Activated T-helper 2 cell treated with anti-CD3 and anti-CD28 coated beads, Interferon-gamma antibody, Interleukin-2, Interleukin-4, amounts not matched to agents 10 μg/mL and 5 μg/mL and 100 μg/mL, durations not matched to agents 14 hours and 24 hours and 36 hours (primary cell): ENCODE measurements at regions not wholly inside any gene's neighbourhood (a gene's known extent, or its start where the extent isn't known, plus 50 kb on each side); places are given as distances from the start of the nearest gene placed in this dataset.

Experiments used
- DNase-seq: peaks from one replicate; pipeline ENCODE4 v3.0.0; 2021; ENCODE audit warnings: low spot score
- H3K27ac Mint-ChIP-seq: one replicate; pipeline ENCODE4 v1.8.0; 2021; ENCODE audit warnings: mixed read lengths
- H3K27me3 Mint-ChIP-seq: one replicate; pipeline ENCODE4 v1.8.0; 2021; ENCODE audit warnings: low read depth, mixed read lengths
- H3K36me3 Mint-ChIP-seq: one replicate; pipeline ENCODE4 v1.8.0; 2021; ENCODE audit warnings: low read depth, mixed read lengths
- H3K4me1 Mint-ChIP-seq: one replicate; pipeline ENCODE4 v1.8.0; 2021; ENCODE audit warnings: low read depth, mixed read lengths
- H3K4me3 Mint-ChIP-seq: one replicate; pipeline ENCODE4 v1.8.0; 2021; ENCODE audit warnings: low read depth, mild to moderate bottlenecking, moderate library complexity, mixed read lengths
- H3K9me3 Mint-ChIP-seq: one replicate; pipeline ENCODE4 v1.8.0; 2021; ENCODE audit warnings: mixed read lengths
- intact Hi-C: fragments of 100-400 bp; cut with micrococcal nuclease; formaldehyde crosslinking; loops from one replicate; pipeline ENCODE4 v1.15.1; 2023

DNA sequence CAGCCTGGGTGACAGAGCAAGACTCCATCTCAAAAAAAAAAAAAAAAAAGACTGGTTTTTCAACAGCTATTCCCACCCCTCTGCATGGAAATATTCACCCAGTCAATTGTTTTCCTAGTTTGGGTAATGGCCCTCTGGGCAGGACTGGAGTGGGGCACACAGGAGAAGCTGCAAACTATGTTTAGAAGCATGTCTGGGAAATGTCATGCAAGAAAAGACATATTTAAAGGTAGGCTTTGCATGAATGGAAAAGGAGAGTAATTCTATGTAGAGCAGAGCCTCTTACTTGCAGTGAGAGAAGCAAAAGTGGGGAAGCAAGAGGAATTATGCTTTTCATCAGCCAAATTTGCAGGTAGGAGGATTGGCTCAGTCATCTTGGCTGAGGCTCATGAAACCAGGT lies 276.5 kb upstream of the PLEKHG7 start:
- Mint-ChIP-seq H3K27ac (no peak overlapping the region), H3K4me1 (peaks cover 11% of the 10 kb centered on the region), H3K27me3 (no peaks in the 10 kb centered on the region), H3K4me3 (no peak overlapping the region), H3K9me3 (no peaks in the 10 kb centered on the region), H3K36me3 (no peaks in the 10 kb centered on the region)
- DNase-seq = no peak
- intact Hi-C loops = no loop called here

DNA sequence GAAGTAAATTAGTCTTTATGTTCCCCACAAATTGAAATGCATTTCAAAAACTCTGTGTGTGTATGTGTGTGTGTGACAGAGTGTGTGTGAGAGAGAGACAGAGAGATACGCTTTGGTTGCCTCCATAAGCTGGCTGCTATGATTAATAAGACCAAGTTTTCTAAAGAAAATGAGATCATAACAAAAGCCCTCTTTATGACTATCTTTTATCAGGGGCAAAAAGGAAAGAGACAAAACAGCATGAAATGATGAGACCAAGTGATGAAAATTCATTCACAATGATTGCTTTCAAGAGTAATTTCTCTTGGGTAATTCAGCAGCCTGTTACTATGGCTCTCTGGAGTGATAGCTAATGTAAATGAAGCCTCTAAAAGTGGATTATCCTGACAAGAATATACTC lies 277.6 kb upstream of the PLEKHG7 start:
- H3K4me1 Mint-ChIP-seq = peaks cover 15% of the 10 kb centered on the region
- intact Hi-C loops = no loop called here
- no peak overlapping the region for H3K4me3 Mint-ChIP-seq
- no peak for DNase-seq
- H3K27me3 Mint-ChIP-seq = no peaks in the 10 kb centered on the region
- peaks cover 3% of the 10 kb centered on the region for H3K36me3 Mint-ChIP-seq
- H3K9me3 Mint-ChIP-seq = peaks cover 5% of the 10 kb centered on the region
- H3K27ac Mint-ChIP-seq = no peak overlapping the region

DNA sequence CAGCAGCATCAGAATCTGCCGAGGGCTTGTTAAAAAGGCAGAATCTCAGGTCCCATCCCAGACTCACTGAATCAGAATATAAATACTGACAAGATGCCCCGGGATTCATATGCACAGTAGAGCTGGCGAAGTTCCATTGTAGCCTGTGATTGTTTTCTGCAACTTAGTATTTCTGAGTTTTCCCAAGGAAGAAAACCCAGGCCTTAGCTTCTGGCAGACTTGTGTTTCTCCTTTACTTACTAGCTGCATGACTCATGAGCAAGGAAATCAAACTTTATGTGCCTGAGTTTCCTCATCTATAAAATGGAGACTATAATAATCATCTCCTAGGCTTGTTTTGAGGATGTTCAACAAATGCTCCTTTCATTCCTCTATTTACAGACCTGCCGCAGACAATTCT lies 278.5 kb upstream of the PLEKHG7 start:
- H3K4me3 Mint-ChIP-seq = no peak overlapping the region
- H3K9me3 Mint-ChIP-seq = peaks cover 5% of the 10 kb centered on the region
- intact Hi-C loops = no loop called here
- no peak for DNase-seq
- peaks cover 3% of the 10 kb centered on the region for H3K36me3 Mint-ChIP-seq
- H3K27ac Mint-ChIP-seq = no peak overlapping the region
- no peaks in the 10 kb centered on the region for H3K27me3 Mint-ChIP-seq
- H3K4me1 Mint-ChIP-seq = peaks cover 15% of the 10 kb centered on the region

DNA sequence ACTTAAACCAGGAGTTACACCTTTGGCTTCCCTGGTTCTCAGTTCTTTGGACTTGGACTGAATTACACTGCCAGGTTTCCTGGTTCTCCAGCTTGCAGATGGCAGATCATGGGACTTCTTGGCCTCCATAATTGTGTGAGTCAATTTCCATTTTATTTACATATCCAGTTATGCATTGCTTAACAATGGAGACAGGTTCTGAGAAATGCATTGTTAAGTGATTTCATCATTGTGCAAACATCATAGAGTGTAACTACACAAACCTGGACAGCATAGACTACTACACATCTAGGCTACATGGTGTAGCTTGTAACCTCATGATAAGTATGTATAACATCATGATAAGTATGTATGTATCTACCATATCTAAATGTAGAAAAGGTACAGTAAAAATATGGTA lies 276.1 kb upstream of the BTG1 start:
- intact Hi-C loops = no loop called here

DNA sequence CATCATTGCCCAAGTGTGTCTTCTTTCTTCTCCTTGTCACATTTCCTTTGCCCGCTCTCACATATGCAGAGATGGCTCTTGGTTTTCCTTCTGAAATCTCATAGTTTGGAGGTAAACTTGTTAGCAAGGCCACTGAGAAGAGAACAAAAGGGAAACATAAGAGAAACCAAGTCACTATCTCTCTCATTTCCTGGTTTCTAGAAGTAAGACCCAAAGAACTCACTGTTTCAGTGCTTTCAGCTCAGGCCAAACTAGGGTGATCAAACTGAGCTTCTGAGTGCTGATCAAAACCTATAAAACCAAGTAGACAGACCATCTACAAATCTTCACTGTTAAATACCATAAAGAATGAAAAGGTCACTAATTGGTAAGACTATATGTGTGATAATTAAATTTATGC lies 275.4 kb upstream of the BTG1 start:
- intact Hi-C loops = no loop called here
- DNase-seq = no peak
- no peak overlapping the region for H3K4me3 Mint-ChIP-seq
- H3K27me3 Mint-ChIP-seq = no peaks in the 10 kb centered on the region
- H3K9me3 Mint-ChIP-seq = peaks cover 14% of the 10 kb centered on the region
- peaks cover 18% of the 10 kb centered on the region for H3K4me1 Mint-ChIP-seq
- H3K36me3 Mint-ChIP-seq = peaks cover 3% of the 10 kb centered on the region
- H3K27ac Mint-ChIP-seq = no peak overlapping the region

More for the DNA sequence above, 276.1 kb upstream of the BTG1 start:
- Mint-ChIP-seq H3K9me3 (peaks cover 14% of the 10 kb centered on the region), H3K27ac (no peak overlapping the region), H3K4me3 (no peak overlapping the region), H3K27me3 (no peaks in the 10 kb centered on the region), H3K4me1 (peaks cover 14% of the 10 kb centered on the region), H3K36me3 (peaks cover 3% of the 10 kb centered on the region)
- DNase-seq = no peak

DNA sequence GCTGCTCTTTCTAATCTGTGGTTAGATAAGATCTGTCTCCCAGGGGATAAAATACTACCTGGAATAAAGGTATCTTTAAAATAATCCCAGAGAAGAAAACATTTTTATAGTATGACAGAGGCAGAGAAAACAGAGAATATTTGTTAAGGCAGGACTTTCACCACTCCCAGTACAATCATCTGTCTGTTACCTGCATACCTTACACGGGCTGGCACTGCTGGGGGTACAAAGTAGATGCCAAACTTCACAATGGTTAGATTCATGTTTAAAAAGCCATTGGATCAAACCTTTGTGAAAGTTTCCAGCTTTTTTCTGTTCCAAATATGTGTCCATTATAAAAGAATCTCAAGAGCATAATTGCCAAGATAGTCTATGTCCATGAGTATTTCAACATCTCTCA lies 273.6 kb upstream of the BTG1 start:
- Mint-ChIP-seq H3K4me3 (no peak overlapping the region), H3K4me1 (peaks cover 18% of the 10 kb centered on the region), H3K9me3 (peaks cover 14% of the 10 kb centered on the region), H3K36me3 (peaks cover 3% of the 10 kb centered on the region), H3K27me3 (no peaks in the 10 kb centered on the region), H3K27ac (no peak overlapping the region)
- no peak for DNase-seq
- intact Hi-C loops = no loop called here

DNA sequence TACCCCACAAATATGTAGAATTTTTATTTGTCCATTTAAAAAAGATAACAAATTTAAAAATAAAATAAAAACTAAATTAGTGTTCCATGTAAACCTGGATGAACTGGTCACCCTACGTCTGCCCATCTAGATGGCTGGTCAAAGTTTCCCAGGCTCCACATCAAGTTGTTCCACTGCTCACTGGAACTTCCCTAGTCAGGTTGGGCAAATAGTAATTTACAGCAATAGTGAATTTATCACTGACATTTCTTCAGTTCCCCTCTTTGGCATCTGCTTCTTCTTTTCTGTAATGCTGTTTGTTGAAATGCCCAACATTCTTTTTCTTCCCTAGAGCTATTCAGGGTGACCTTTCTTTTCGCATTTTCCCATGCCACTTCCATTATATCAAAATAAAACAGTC lies 272.7 kb upstream of the BTG1 start:
- H3K27me3 Mint-ChIP-seq = no peaks in the 10 kb centered on the region
- H3K4me1 Mint-ChIP-seq = peaks cover 18% of the 10 kb centered on the region
- intact Hi-C loops = no loop called here
- H3K4me3 Mint-ChIP-seq = no peak overlapping the region
- peaks cover 3% of the 10 kb centered on the region for H3K36me3 Mint-ChIP-seq
- DNase-seq = no peak
- H3K27ac Mint-ChIP-seq = no peak overlapping the region
- H3K9me3 Mint-ChIP-seq = peaks cover 14% of the 10 kb centered on the region

DNA sequence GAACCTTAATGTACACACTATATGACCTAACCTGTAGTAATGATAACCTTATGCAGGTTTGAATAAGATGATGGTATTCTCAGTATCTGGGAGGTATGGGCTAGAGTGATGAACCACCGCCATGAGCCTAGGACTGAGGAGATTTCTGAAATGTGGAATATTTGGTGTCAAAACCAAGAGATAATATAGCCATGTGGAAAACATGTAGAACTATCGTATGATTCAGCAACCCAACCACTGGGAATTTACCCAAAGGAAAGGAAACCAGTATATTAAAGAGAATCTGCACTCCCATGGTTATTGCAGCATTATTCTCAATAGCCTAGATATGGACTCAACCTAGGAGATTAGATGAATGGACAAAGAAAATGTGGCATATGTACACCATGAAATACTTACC lies 271.7 kb upstream of the BTG1 start:
- Mint-ChIP-seq H3K4me1 (peaks cover 18% of the 10 kb centered on the region), H3K4me3 (no peak overlapping the region), H3K27ac (no peak overlapping the region), H3K27me3 (no peaks in the 10 kb centered on the region), H3K9me3 (peaks cover 14% of the 10 kb centered on the region), H3K36me3 (peaks cover 3% of the 10 kb centered on the region)
- intact Hi-C loops = no loop called here
- DNase-seq = no peak

DNA sequence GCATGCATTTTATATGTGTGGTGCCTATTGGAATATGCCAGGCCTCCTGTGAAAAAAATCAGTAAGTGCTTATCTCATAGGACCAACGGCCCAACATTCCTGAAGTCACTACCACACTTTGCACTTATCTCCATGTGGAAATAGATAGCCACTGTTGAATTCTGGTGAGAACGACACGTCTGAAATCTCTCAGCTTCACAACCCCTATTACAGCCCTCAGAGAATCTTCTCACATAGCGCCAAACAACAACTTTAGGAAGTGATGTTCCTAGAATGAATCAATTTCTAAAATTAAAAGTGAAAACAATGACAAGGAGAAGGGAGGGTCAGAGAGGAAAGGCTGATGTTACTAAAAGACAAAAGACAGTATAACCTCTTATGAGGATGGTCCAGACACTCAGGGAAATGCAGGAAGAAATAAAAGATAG lies 270.8 kb upstream of the BTG1 start:
- Mint-ChIP-seq H3K27ac (no peak overlapping the region), H3K4me3 (no peak overlapping the region), H3K4me1 (peaks cover 18% of the 10 kb centered on the region), H3K36me3 (peaks cover 3% of the 10 kb centered on the region), H3K9me3 (peaks cover 14% of the 10 kb centered on the region), H3K27me3 (no peaks in the 10 kb centered on the region)
- DNase-seq = no peak
- intact Hi-C loops = no loop called here

DNA sequence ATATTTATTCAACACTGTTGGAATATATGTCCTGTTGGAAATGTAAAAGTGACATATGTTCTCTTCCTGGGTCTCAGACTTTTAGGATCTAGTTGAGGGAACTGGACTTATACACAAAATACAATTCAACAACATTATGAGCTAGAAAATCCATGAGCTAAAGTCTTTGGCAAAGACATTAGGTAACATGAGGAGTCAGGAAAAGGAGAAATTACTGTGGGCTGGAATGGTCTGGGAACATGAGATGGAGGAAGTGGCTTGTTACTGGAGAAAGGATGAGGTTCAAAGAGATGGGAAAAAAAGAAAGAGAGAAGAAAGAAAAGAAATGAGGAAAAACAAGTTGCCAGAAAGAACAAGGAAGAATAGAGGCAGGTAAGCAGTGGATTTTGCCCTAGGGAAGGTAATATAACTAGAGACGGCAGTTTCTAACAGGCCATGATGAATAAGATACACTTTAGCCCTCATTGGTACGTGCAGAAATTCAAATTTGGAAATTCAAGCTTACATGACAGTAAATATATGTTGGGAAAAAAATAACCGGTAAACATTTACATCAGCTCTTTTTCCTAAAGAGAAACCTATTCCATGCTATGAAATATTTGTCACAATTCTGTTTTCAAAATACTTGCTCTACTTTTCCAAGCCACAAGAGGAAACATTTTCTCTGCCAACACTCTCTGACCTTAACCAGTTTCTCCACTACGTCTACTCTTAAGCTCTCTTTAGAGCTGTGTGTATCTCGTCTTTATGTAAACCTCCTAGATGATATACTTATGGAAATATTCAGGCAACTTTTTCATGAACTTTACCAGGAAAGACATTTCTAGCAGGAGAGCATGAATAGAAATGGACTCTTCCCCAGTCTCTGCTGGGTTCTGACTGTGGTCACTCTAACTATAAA lies 268.8 kb upstream of the BTG1 start:
- Mint-ChIP-seq H3K9me3 (peaks cover 9% of the 10 kb centered on the region), H3K4me1 (peaks cover 11% of the 10 kb centered on the region), H3K4me3 (no peak overlapping the region), H3K27ac (no peak overlapping the region), H3K36me3 (no peaks in the 10 kb centered on the region), H3K27me3 (no peaks in the 10 kb centered on the region)
- DNase-seq = no peak
- intact Hi-C loops = no loop called here

DNA sequence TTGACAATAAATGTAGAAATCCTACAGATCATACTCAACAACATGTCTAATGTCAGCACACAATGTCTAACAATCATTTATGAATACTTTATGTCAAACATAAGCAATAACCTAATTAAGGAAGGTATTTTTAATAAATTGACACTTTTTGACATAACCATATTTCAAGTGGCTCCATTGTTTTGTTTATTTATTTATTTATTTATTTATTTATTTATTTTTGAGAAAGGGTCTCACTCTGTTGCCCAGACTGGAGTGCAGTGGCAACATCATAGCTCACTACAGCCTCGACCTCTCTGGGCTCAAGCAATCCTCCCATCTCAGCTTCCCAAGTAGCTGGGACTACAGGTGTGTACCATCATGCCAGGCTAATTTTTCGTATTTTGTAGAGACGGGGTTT lies 267.6 kb upstream of the BTG1 start:
- H3K27ac Mint-ChIP-seq = no peak overlapping the region
- peaks cover 17% of the 10 kb centered on the region for H3K4me1 Mint-ChIP-seq
- no peak for DNase-seq
- H3K36me3 Mint-ChIP-seq = no peaks in the 10 kb centered on the region
- intact Hi-C loops = no loop called here
- no peaks in the 10 kb centered on the region for H3K27me3 Mint-ChIP-seq
- no peak overlapping the region for H3K4me3 Mint-ChIP-seq
- H3K9me3 Mint-ChIP-seq = peaks cover 13% of the 10 kb centered on the region

DNA sequence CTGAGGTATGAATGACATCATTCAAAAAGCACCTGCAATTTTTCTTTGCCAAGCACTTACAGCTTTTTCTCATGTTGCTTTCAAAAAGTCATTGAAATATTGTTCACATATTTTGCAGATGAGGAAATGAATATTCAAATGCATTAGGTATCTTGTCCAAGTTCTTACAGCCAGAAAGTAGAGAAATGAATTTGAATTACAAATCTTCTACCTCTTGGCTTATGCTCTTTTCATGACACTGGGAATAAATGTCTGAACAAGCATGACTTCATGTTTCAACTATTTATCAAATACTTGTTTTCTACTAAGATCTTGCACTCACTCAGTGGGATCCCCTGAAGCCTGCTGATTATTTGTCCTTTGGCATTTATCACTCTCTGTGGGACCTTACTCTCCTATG lies 267.2 kb upstream of the BTG1 start:
- H3K9me3 Mint-ChIP-seq = peaks cover 11% of the 10 kb centered on the region
- no peak overlapping the region for H3K27ac Mint-ChIP-seq
- H3K4me3 Mint-ChIP-seq = no peak overlapping the region
- H3K36me3 Mint-ChIP-seq = no peaks in the 10 kb centered on the region
- peaks cover 22% of the 10 kb centered on the region for H3K4me1 Mint-ChIP-seq
- intact Hi-C loops = no loop called here
- no peak for DNase-seq
- no peaks in the 10 kb centered on the region for H3K27me3 Mint-ChIP-seq

DNA sequence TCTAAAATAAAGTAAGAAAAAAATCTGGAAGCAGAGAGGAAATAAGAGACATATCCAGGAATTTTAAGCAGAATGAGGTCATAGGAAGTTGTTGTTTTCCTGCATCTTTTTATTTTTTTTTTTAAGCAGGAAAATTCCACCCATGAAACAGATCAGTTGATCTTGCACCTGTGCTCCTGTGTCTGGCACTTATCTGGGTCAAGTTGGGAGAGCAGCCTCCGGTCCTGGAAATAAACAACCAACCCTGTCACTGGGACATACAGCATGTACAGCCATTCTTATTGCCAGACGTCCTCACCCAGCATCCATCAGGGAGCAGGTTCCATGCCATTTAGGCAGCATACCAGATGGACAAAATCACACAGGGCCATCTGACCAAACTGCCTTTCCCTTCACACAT lies 266.0 kb upstream of the BTG1 start:
- intact Hi-C loops = no loop called here
- Mint-ChIP-seq H3K9me3 (peaks cover 4% of the 10 kb centered on the region), H3K4me3 (no peak overlapping the region), H3K36me3 (no peaks in the 10 kb centered on the region), H3K4me1 (peaks cover 22% of the 10 kb centered on the region), H3K27me3 (no peaks in the 10 kb centered on the region), H3K27ac (no peak overlapping the region)
- DNase-seq = no peak
